ENCODE measurements at regions not wholly inside any gene's neighbourhood (a gene's known extent, or its start where the extent isn't known, plus 50 kb on each side); places are given as distances from the start of the nearest gene placed in this dataset.
A peak's percentile ranks its signal among the peaks of the same experiment; 100 is the strongest.

- H3K27ac ChIP-seq (replicated peaks), result no peak overlapping the region
- no peak overlapping the region for H3K4me3 ChIP-seq (replicated peaks; ENCODE audit: insufficient read depth, low read length)
- peaks cover 11% of the 10 kb centered on the region for H3K27me3 ChIP-seq (ENCODE audit: insufficient read depth, poor library complexity, severe bottlenecking)
- no peak for TF ChIP-seq POLR2AphosphoS5 (IDR thresholded peaks at IDR 0.05; ENCODE audit: low read depth)
- no peak for TF ChIP-seq REST (IDR thresholded peaks at IDR 0.05; ENCODE audit: insufficient replicate concordance, low read depth)
- TF ChIP-seq SPI1 (IDR thresholded peaks at IDR 0.05; ENCODE audit: borderline replicate concordance, low read depth), result peak; percentile 57; the same call in 1 of the 2 replicates
- no peak for TF ChIP-seq GABPA (IDR thresholded peaks at IDR 0.05; ENCODE audit: low read depth)
- no peak for TF ChIP-seq CTCF (IDR thresholded peaks at IDR 0.05; ENCODE audit: insufficient read depth, low read length)
- no peak for DNase-seq (ENCODE audit: low read depth in 1 of 2, low spot score in 1 of 2)
These were observed 109.8 kb upstream of the SYT13 start for GRCh38 chr11:45395947-45396346.

GRCh38 chr11:45395421-45395820 lies 109.3 kb upstream of the SYT13 start:
- Histone ChIP-seq H3K27me3 (ENCODE audit: insufficient read depth, poor library complexity, severe bottlenecking) (peaks cover 11% of the 10 kb centered on the region), H3K4me3 (replicated peaks; ENCODE audit: insufficient read depth, low read length) (no peak overlapping the region), H3K27ac (replicated peaks) (no peak overlapping the region)
- TF ChIP-seq GABPA (IDR thresholded peaks at IDR 0.05; ENCODE audit: low read depth) (no peak), CTCF (IDR thresholded peaks at IDR 0.05; ENCODE audit: insufficient read depth, low read length) (no peak)
- DNase-seq (ENCODE audit: low read depth in 1 of 2, low spot score in 1 of 2), result no peak

GRCh38 chr11:45394294-45395085 lies 108.3 kb upstream of the SYT13 start:
- no peak for DNase-seq (ENCODE audit: low read depth in 1 of 2, low spot score in 1 of 2)
- Histone ChIP-seq H3K27me3 (ENCODE audit: insufficient read depth, poor library complexity, severe bottlenecking) (peaks cover 11% of the 10 kb centered on the region), H3K4me3 (replicated peaks; ENCODE audit: insufficient read depth, low read length) (no peak overlapping the region), H3K27ac (replicated peaks) (no peak overlapping the region)
- TF ChIP-seq POLR2AphosphoS5 (IDR thresholded peaks at IDR 0.05; ENCODE audit: low read depth) (no peak), SPI1 (IDR thresholded peaks at IDR 0.05; ENCODE audit: borderline replicate concordance, low read depth) (no peak), CTCF (IDR thresholded peaks at IDR 0.05; ENCODE audit: insufficient read depth, low read length) (no peak), REST (IDR thresholded peaks at IDR 0.05; ENCODE audit: insufficient replicate concordance, low read depth) (no peak), GABPA (IDR thresholded peaks at IDR 0.05; ENCODE audit: low read depth) (no peak)

GRCh38 chr11:45393826-45394225 lies 107.7 kb upstream of the SYT13 start:
- H3K27me3 ChIP-seq (ENCODE audit: insufficient read depth, poor library complexity, severe bottlenecking), result peaks cover 11% of the 10 kb centered on the region
- TF ChIP-seq CTCF (IDR thresholded peaks at IDR 0.05; ENCODE audit: insufficient read depth, low read length) (no peak), SPI1 (IDR thresholded peaks at IDR 0.05; ENCODE audit: borderline replicate concordance, low read depth) (no peak), POLR2AphosphoS5 (IDR thresholded peaks at IDR 0.05; ENCODE audit: low read depth) (no peak), GABPA (IDR thresholded peaks at IDR 0.05; ENCODE audit: low read depth) (no peak), REST (IDR thresholded peaks at IDR 0.05; ENCODE audit: insufficient replicate concordance, low read depth) (no peak)
- no peak for DNase-seq (ENCODE audit: low read depth in 1 of 2, low spot score in 1 of 2)
- H3K27ac ChIP-seq (replicated peaks), result no peak overlapping the region
- no peak overlapping the region for H3K4me3 ChIP-seq (replicated peaks; ENCODE audit: insufficient read depth, low read length)

All from HL-60 (cell line).